HepG2 (cell line): ENCODE measurements at regions not wholly inside any gene's neighbourhood (a gene's known extent, or its start where the extent isn't known, plus 50 kb on each side); places are given as distances from the start of the nearest gene placed in this dataset.

Experiments used
- ATRX ChIP-seq: sonication (generic); formaldehyde crosslinking; IDR thresholded peaks from 2 replicates; pipeline ENCODE4 v1.4.0; 2020; ENCODE audit warnings: missing genetic modification reagents, borderline replicate concordance
- EEA1 ChIP-seq: sonication (generic); formaldehyde crosslinking; IDR thresholded peaks from 2 replicates; pipeline ENCODE4 v1.5.1; 2020; ENCODE audit warnings: mild to moderate bottlenecking, missing genetic modification reagents, borderline replicate concordance
- SP4 ChIP-seq: sonication (generic); formaldehyde crosslinking; IDR thresholded peaks from 2 replicates; pipeline ENCODE4 v1.8.1; 2023; ENCODE audit warnings: mild to moderate bottlenecking, missing genetic modification reagents
- ZNF124 ChIP-seq: sonication (generic); formaldehyde crosslinking; IDR thresholded peaks from 2 replicates; pipeline ENCODE4 v1.4.0; 2020; ENCODE audit warnings: missing genetic modification reagents
- ZNF142 ChIP-seq: sonication (generic); formaldehyde crosslinking; IDR thresholded peaks from 2 replicates; pipeline ENCODE4 v1.4.0; 2020; ENCODE audit warnings: missing genetic modification reagents
- TF ChIP-seq, protein P1 (sequence below): IDR thresholded peaks from 2 replicates; pipeline ENCODE4 v1.6.1; 2012; ENCODE audit warnings: low read depth, low read length, improper control_type of control experiment
- TF ChIP-seq, protein P2 (sequence below): sonication (generic); formaldehyde crosslinking; IDR thresholded peaks from 2 replicates; pipeline ENCODE4 v1.8.1; 2023; ENCODE audit warnings: mild to moderate bottlenecking, missing genetic modification reagents

- no peak for TF ChIP-seq ZNF142
- TF ChIP-seq, protein P1, sequence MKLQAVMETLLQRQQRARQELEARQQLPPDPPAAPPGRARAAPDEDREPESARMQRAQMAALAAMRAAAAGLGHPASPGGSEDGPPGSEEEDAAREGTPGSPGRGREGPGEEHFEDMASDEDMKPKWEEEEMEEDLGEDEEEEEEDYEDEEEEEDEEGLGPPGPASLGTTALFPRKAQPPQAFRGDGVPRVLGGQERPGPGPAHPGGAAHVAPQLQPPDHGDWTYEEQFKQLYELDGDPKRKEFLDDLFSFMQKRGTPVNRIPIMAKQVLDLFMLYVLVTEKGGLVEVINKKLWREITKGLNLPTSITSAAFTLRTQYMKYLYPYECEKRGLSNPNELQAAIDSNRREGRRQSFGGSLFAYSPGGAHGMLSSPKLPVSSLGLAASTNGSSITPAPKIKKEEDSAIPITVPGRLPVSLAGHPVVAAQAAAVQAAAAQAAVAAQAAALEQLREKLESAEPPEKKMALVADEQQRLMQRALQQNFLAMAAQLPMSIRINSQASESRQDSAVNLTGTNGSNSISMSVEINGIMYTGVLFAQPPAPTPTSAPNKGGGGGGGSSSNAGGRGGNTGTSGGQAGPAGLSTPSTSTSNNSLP = no peak
- TF ChIP-seq, protein P2, sequence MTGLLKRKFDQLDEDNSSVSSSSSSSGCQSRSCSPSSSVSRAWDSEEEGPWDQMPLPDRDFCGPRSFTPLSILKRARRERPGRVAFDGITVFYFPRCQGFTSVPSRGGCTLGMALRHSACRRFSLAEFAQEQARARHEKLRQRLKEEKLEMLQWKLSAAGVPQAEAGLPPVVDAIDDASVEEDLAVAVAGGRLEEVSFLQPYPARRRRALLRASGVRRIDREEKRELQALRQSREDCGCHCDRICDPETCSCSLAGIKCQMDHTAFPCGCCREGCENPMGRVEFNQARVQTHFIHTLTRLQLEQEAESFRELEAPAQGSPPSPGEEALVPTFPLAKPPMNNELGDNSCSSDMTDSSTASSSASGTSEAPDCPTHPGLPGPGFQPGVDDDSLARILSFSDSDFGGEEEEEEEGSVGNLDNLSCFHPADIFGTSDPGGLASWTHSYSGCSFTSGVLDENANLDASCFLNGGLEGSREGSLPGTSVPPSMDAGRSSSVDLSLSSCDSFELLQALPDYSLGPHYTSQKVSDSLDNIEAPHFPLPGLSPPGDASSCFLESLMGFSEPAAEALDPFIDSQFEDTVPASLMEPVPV = no peak
- TF ChIP-seq SP4 (CRISPR knock-in tag) = no peak
- no peak for TF ChIP-seq EEA1
- TF ChIP-seq ATRX (CRISPR knock-in tag) = no peak
- TF ChIP-seq ZNF124 (CRISPR knock-in tag) = no peak
Measured at GRCh38 chr1:244220410-244220809, 169.3 kb downstream of the ZBTB18 start (continued).
